ENCODE measurements at regions not wholly inside any gene's neighbourhood (a gene's known extent, or its start where the extent isn't known, plus 50 kb on each side); places are given as distances from the start of the nearest gene placed in this dataset.

DNA sequence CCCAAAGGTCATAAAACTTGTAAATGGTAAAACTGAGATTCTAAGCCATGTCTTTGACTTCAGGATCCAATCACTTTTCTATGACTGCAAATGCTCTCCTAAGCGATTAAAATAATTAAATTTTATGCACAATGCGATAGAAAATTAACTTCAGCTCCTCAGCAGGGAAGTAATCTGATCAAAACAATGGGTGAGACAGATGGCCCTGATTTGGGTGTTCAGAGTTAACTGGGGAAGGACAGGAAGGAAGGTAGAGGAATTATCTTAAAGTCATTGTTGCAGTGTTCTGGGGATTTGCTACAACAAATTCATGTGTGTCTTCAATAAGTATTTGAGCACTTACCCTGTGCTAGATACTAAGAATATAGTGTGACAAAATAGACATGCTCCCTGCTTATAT, 446.0 kb upstream of the MEX3C start:
- DNase-seq (ENCODE audit: low read depth): no peak
- TF ChIP-seq, protein P1, sequence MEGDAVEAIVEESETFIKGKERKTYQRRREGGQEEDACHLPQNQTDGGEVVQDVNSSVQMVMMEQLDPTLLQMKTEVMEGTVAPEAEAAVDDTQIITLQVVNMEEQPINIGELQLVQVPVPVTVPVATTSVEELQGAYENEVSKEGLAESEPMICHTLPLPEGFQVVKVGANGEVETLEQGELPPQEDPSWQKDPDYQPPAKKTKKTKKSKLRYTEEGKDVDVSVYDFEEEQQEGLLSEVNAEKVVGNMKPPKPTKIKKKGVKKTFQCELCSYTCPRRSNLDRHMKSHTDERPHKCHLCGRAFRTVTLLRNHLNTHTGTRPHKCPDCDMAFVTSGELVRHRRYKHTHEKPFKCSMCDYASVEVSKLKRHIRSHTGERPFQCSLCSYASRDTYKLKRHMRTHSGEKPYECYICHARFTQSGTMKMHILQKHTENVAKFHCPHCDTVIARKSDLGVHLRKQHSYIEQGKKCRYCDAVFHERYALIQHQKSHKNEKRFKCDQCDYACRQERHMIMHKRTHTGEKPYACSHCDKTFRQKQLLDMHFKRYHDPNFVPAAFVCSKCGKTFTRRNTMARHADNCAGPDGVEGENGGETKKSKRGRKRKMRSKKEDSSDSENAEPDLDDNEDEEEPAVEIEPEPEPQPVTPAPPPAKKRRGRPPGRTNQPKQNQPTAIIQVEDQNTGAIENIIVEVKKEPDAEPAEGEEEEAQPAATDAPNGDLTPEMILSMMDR (IDR thresholded peaks at IDR 0.05; ENCODE audit: control insufficient read depth, extremely low read depth, insufficient read depth): no peak
- H3K4me3 ChIP-seq (ENCODE audit: low read depth, low read length): no peak overlapping the region

DNA sequence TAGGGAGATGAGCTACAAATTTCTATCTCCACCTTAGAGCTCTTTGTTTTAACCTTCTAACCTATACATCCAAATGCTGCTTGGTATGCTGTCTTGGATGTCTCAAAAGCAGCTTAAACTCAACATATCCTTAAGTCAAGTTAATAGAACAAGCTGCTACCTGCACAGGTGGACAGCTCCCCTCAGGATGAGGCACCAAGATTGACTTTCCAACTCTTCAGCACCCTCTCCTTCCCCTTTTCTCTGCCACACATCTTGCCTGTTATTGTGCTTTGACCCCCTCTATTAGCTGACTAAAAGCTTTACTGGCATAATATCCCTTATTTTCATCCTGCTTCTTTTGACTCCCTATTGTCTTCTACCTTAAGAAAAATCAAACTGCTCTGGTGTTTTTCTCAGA, 448.1 kb upstream of the MEX3C start:
- TF ChIP-seq, protein P1 (IDR thresholded peaks at IDR 0.05; ENCODE audit: control insufficient read depth, extremely low read depth, insufficient read depth): no peak
- no peak overlapping the region for H3K4me3 ChIP-seq (ENCODE audit: low read depth, low read length)
- no peak for DNase-seq (ENCODE audit: low read depth)

DNA sequence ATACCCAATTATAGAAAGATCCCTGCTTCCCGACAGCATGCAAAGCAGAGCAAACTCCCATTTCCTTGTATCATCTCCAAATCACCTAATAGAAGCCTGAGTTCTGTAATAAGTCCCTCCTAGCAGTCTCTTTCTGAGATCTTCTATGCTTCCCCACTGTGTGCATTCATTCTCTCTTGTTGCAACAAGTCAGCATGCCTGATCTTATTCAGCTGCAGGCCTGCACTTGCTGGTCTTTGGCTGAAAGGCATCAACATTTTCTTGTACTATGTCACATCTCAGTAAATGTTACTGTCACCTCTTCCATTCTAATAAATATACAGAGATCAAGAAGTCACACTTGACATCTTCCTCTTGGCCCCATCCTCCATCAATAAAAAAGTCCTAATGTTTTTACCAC, 449.9 kb upstream of the MEX3C start:
- TF ChIP-seq, protein P1 (IDR thresholded peaks at IDR 0.05; ENCODE audit: control insufficient read depth, extremely low read depth, insufficient read depth): no peak
- no peak for DNase-seq (ENCODE audit: low read depth)
- no peak overlapping the region for H3K4me3 ChIP-seq (ENCODE audit: low read depth, low read length)

DNA sequence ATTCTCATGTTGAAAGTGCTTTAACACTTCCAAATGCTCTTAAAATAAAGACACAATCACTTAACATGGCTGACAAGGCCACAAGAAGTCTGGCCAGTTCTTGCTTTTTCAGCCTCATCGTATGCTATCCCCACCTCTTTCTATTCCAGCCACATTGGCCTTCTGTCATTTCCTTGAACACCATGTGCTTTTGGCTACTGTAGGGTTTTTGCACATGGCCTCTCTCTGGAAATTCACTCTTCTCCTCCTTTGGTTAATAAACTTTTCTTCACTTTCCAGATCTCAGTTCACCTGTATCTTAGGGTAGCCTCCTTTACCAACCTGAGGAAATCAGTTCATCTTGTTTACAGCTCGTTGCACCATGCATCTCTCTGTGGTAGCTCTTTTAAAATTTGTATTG, 450.5 kb upstream of the MEX3C start:
- no peak overlapping the region for H3K4me3 ChIP-seq (ENCODE audit: low read depth, low read length)
- DNase-seq (ENCODE audit: low read depth): no peak
- TF ChIP-seq, protein P1 (IDR thresholded peaks at IDR 0.05; ENCODE audit: control insufficient read depth, extremely low read depth, insufficient read depth): no peak

DNA sequence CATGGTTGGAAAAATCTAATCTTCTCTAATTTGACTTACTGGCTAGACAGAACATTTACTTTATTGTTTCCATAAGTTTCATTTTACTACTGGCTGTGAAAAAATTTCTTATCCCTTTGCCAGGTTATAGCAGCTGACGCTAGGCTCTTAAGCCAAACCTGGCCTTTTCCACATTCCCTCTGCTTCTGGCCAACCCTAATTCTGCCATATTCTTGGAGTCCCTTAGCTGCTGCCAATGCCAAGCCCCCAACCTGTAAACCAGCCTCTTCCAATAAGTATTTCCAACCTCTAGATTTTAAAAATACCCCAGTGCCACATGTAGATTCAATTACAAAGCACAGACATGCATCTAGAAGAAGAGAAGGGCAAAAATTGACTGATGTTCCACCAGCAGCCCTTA, 452.3 kb upstream of the MEX3C start:
- TF ChIP-seq, protein P1 (IDR thresholded peaks at IDR 0.05; ENCODE audit: control insufficient read depth, extremely low read depth, insufficient read depth): no peak
- no peak for DNase-seq (ENCODE audit: low read depth)
- no peak overlapping the region for H3K4me3 ChIP-seq (ENCODE audit: low read depth, low read length)

DNA sequence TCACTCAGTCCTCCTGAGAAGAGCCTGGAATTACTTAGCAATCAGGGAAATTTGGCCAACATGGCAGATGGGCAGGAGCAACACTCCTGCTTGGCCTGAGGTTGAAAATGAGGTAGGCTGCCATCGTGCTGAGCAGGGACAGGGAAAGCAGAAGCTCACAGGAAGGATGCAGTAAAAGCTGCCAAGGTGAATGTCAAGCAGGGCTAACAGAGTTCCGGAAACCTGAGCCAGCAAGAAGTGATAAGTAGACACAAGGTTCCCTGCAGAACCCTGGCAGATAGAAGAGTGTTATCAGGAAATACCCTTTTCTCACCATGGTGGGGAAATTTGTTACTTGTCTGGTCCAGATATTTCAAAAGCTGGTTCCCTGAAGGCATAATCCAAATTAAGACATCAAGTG, 454.3 kb upstream of the MEX3C start:
- no peak overlapping the region for H3K4me3 ChIP-seq (ENCODE audit: low read depth, low read length)
- TF ChIP-seq, protein P1 (IDR thresholded peaks at IDR 0.05; ENCODE audit: control insufficient read depth, extremely low read depth, insufficient read depth): no peak
- no peak for DNase-seq (ENCODE audit: low read depth)

DNA sequence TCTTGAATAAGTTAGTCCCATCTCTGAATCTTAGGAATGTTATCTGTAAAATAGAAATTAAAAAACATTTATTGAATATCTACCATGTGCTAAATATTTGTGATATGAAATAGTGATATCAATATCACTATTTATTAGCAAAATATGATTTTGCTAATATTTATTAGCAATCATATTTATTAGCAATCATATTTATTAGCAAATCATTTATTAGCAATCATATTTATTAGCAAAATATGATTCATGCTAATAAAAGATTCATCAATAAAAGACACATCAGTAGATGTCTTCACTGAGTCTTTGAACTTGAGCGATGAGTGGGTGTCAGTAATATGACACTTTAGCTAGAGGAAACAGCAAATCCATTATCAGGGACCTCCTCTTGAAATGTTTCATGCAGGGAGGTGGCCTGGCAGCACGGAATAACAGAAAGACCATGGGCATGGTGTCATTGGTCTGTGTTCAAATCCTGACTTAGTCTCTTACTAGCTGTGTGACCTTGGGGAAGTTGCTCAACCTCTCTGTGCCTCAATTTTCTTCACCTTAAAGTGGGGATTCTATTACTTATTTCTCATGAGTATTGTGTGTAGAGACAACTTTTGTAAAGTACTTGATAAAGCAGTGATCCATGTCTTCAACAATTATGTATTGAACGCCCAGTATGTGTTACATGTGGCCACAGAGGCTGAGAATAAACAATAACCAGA, 456.2 kb upstream of the MEX3C start:
- TF ChIP-seq, protein P1 (IDR thresholded peaks at IDR 0.05; ENCODE audit: control insufficient read depth, extremely low read depth, insufficient read depth): no peak
- no peak overlapping the region for H3K4me3 ChIP-seq (ENCODE audit: low read depth, low read length)
- no peak for DNase-seq (ENCODE audit: low read depth)

Data from LNCaP clone FGC (cell line).